Ascending aorta (tissue), 2 donors: ENCODE measurements at regions not wholly inside any gene's neighbourhood (a gene's known extent, or its start where the extent isn't known, plus 50 kb on each side); places are given as distances from the start of the nearest gene placed in this dataset.

Experiments
- DNase-seq, 2 donors: peaks; one replicate each; pipeline ENCODE4 v3.0.0-alpha.2; 2019; ENCODE audit warnings: low spot score in 2 of 2
- H3K27ac ChIP-seq, 2 donors: fragments of 200-600 bp; sonication (generic); one replicate each; pipeline ENCODE4 v1.5.1; 2016 to 2017; ENCODE audit warnings: mild to moderate bottlenecking in 1 of 2
- H3K27me3 ChIP-seq: fragments of 200-600 bp; sonication (generic); one replicate; pipeline ENCODE4 v1.5.1; 2017
- H3K36me3 ChIP-seq, 2 donors: fragments of 200-600 bp; sonication (generic); one replicate each; pipeline ENCODE4 v1.5.1; 2016
- H3K4me1 ChIP-seq, 2 donors: fragments of 200-600 bp; sonication (generic); one replicate each; pipeline ENCODE4 v1.5.1; 2016 to 2017; ENCODE audit warnings: mild to moderate bottlenecking in 1 of 2
- H3K4me3 ChIP-seq, 2 donors: fragments of 200-600 bp; sonication (generic); one replicate each; pipeline ENCODE4 v1.5.1; 2016 to 2017; ENCODE audit warnings: mild to moderate bottlenecking in 1 of 2
- H3K9me3 ChIP-seq, 2 donors: fragments of 200-600 bp; sonication (generic); one replicate each; pipeline ENCODE4 v1.5.1; 2016
- intact Hi-C: fragments of 100-400 bp; cut with DNase I; formaldehyde crosslinking; loops from one replicate; pipeline ENCODE4 v1.15.1; 2023
- TF ChIP-seq, protein P1 (sequence below), 3 experiments: fragments of 200-600 bp in 2 of 3; fragments of 450-650 bp in 1 of 3; sonication (generic) in 2 of 3; IDR thresholded peaks; one replicate each; pipeline ENCODE4 v1.5.1; 2016 to 2019; ENCODE audit warnings: antibody characterized with exemption in 3 of 3, mild to moderate bottlenecking in 1 of 3, moderate library complexity in 1 of 3

DNA sequence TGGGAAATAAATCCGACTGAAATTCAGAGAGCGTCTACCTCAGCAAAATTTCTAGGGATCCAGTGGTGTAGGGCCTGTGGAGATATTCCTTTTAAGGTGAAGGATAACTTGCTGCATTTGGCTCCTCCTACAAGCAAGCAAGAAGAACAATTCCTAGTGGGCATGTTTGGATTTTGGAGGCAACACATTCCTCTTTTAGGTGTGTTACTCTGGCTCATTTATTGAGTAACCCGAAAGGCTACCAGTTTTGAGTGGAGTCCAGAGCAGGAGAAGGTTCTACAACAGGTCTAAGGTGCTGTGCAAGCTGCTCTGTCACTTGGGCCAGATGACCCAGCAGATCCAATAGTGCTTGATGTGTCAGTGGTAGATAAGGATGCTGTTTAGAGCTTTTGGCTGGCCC, 862.4 kb upstream of the CDH9 start:
- Histone ChIP-seq H3K4me3 (no peak overlapping the region), H3K4me1 (no peaks in the 10 kb centered on the region), H3K36me3 (no peaks in the 10 kb centered on the region), H3K9me3 (no peaks in the 10 kb centered on the region), H3K27me3 (no peaks in the 10 kb centered on the region), H3K27ac (no peak overlapping the region)
- no peak for DNase-seq
- TF ChIP-seq, protein P1, sequence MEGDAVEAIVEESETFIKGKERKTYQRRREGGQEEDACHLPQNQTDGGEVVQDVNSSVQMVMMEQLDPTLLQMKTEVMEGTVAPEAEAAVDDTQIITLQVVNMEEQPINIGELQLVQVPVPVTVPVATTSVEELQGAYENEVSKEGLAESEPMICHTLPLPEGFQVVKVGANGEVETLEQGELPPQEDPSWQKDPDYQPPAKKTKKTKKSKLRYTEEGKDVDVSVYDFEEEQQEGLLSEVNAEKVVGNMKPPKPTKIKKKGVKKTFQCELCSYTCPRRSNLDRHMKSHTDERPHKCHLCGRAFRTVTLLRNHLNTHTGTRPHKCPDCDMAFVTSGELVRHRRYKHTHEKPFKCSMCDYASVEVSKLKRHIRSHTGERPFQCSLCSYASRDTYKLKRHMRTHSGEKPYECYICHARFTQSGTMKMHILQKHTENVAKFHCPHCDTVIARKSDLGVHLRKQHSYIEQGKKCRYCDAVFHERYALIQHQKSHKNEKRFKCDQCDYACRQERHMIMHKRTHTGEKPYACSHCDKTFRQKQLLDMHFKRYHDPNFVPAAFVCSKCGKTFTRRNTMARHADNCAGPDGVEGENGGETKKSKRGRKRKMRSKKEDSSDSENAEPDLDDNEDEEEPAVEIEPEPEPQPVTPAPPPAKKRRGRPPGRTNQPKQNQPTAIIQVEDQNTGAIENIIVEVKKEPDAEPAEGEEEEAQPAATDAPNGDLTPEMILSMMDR (IDR thresholded peaks at IDR 0.05) = no peak
- intact Hi-C loops = no loop called here

DNA sequence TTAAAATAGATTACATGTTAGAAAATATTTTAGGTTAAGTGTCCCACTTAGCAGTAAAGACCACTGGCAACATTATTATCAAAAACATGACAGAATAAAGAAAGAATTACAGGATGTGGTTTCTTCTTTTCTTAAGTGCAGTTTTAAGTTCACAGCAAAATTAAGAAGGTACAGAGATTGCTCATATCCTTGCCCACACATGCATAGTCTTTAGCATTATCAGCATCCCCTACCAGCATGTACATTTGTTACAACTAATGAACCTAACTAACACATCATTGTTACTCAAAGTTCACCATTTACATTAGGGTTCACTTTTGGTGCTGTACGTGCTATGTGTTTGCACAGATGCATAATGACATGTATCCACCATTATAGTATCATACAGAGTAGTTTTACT, 837.7 kb upstream of the CDH9 start:
- Histone ChIP-seq H3K36me3 (no peaks in the 10 kb centered on the region), H3K27me3 (no peaks in the 10 kb centered on the region), H3K9me3 (no peaks in the 10 kb centered on the region), H3K4me1 (no peaks in the 10 kb centered on the region), H3K27ac (no peak overlapping the region), H3K4me3 (no peak overlapping the region)
- intact Hi-C loops = no loop called here
- no peak for DNase-seq
- TF ChIP-seq, protein P1 (IDR thresholded peaks at IDR 0.05) = no peak

DNA sequence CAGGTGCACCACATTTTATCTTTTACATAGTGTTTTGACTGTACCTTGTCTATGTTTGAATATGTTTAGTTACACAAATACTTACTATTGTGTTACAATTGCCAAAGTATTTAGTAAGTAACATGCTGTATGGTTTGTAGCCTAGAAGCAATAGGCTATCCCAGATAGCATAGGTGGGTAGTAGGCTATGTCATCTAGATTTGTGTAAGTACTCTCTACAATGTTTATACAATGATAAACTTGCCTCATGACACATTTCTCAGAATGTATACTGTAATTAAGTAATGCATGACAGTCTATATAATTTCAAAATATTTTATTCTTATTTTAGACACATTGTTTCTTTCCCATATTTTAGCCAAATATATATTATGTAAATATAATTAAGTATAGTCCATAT, 836.8 kb upstream of the CDH9 start:
- Histone ChIP-seq H3K27me3 (no peaks in the 10 kb centered on the region), H3K4me3 (no peak overlapping the region), H3K4me1 (no peaks in the 10 kb centered on the region), H3K9me3 (no peaks in the 10 kb centered on the region), H3K27ac (no peak overlapping the region), H3K36me3 (no peaks in the 10 kb centered on the region)
- no peak for DNase-seq
- TF ChIP-seq, protein P1 (IDR thresholded peaks at IDR 0.05) = no peak
- intact Hi-C loops = no loop called here

DNA sequence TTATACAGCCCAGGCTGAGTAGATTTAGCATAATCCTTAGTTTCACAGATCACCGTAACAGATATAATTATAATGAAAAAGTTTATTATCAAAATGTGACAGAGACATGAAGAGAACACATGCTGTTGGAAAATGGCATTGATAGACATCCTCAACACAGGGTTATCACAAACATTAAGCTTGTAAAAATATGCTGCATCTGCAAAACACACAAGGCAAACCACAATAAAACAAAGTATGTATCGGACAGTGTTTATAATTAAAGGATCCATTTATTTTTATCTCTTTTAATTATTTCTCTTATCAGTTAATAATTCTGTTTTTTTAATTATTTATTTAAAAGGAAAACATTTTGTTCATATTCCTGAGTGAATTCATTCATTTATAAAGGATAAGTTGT, 829.9 kb upstream of the CDH9 start:
- no peak overlapping the region for H3K27ac ChIP-seq
- no peak for DNase-seq
- intact Hi-C loops = no loop called here
- H3K36me3 ChIP-seq = no peaks in the 10 kb centered on the region
- TF ChIP-seq, protein P1 (IDR thresholded peaks at IDR 0.05) = no peak
- H3K27me3 ChIP-seq = no peaks in the 10 kb centered on the region
- H3K4me3 ChIP-seq = no peak overlapping the region
- H3K4me1 ChIP-seq = no peaks in the 10 kb centered on the region
- H3K9me3 ChIP-seq = no peaks in the 10 kb centered on the region

DNA sequence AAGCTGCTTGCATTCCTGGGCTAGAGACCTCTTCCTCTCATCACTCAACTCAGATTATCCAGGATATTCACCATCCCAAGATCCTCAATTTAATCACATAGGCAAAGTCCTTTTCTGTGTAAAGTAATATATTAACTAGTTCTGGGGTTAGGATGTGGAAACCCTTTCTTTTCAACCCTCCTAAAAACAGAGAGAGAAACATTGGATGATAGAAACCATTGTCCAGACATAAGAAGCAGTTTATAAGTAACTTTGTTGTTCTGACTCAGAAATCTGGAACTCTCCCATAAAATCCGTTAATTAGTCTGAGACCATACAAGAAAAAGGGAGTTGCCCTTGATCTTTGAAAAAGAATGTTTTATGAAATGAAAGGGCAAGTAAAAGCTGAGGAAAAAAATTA, 817.1 kb upstream of the CDH9 start:
- Histone ChIP-seq H3K4me3 (no peak overlapping the region), H3K4me1 (no peaks in the 10 kb centered on the region), H3K36me3 (no peaks in the 10 kb centered on the region), H3K9me3 (no peaks in the 10 kb centered on the region), H3K27ac (no peak overlapping the region), H3K27me3 (no peaks in the 10 kb centered on the region)
- DNase-seq = no peak
- intact Hi-C loops = no loop called here
- TF ChIP-seq, protein P1 (IDR thresholded peaks at IDR 0.05) = no peak

DNA sequence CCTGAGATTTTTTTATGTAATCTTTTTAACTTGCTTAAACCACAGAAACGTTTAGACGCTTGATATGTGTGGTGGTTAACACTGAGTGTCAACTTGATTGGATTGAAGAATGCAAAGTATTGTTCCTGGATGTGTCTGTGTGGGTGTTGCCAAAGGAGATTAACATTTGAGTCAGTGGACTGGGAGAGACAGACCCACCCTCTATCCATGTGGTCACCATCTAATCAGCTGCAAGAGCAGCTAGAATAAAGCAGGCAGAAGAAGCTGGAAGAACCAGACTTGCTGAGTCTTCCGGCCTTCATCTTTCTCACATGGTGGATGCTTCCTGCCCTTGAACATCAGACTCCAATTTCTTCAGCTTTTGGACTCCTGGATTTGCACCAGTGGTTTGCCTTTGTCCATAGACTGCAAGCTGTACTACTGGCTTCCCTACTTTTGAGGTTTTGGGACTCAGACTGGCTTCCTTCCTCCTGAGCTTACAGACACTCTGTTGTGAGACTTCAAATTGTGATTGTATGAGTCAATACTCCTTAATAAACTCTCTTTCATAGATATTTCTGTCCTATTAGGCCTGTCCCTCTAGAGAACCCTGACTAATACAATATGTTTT, 816.0 kb upstream of the CDH9 start:
- Histone ChIP-seq H3K9me3 (no peaks in the 10 kb centered on the region), H3K4me1 (no peaks in the 10 kb centered on the region), H3K36me3 (no peaks in the 10 kb centered on the region), H3K4me3 (no peak overlapping the region), H3K27ac (no peak overlapping the region), H3K27me3 (no peaks in the 10 kb centered on the region)
- intact Hi-C loops = no loop called here
- TF ChIP-seq, protein P1 (IDR thresholded peaks at IDR 0.05) = no peak
- DNase-seq = no peak
